ENCODE measurements at regions not wholly inside any gene's neighbourhood (a gene's known extent, or its start where the extent isn't known, plus 50 kb on each side); places are given as distances from the start of the nearest gene placed in this dataset.

DNA sequence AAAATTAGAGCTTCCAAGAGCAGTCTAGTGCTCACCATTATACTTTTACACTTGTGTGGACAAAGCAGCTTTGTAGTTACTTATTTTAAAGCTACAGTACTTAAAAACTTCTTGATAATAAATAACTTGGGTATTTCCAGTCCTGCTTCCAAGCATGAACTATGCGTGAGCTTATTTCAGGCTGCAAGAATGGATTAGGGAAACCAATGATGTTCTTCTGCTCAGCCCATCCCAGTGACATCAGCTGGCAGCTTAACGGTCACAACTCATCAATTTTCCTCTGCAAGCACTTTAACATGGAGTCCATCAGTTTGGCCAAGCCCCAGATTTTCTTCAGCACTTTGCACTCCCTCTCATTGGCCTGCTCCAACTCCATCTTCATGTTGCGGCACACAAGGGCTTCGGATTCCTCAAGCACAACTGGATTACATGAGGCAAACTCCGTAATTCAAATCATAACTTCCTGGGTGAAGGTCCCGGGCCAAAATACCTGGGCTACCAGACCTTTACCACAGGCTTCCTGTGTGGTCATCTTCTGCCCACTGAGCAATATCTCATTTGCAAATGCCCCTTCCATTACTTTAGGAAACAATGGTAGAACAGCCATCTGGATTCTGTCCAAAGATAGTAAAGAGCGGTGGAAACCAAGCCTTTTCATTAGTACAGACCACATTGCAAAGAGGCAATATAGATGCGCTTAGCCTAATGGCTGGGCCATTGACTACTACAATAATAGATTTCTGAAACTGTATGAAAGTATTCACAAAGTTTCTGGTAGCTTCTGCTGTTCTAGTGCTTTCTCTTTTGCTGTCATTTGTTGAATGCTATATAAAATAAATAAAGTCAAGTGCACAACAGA lies 87.5 kb upstream of the DAZL start:
- DNase-seq (ENCODE audit: low read depth), result no peak
- TF ChIP-seq CTCF (conservative IDR thresholded peaks at IDR 0.05; ENCODE audit: low read depth, low read length), result no peak
- H3K4me3 ChIP-seq (ENCODE audit: low read length), result no peak overlapping the region

- no peak for DNase-seq (ENCODE audit: low read depth)
- no peak overlapping the region for H3K4me3 ChIP-seq (ENCODE audit: low read length)
- TF ChIP-seq CTCF (conservative IDR thresholded peaks at IDR 0.05; ENCODE audit: low read depth, low read length), result no peak
Measured at GRCh38 chr3:16693820-16694219, 88.6 kb upstream of the DAZL start.

DNA sequence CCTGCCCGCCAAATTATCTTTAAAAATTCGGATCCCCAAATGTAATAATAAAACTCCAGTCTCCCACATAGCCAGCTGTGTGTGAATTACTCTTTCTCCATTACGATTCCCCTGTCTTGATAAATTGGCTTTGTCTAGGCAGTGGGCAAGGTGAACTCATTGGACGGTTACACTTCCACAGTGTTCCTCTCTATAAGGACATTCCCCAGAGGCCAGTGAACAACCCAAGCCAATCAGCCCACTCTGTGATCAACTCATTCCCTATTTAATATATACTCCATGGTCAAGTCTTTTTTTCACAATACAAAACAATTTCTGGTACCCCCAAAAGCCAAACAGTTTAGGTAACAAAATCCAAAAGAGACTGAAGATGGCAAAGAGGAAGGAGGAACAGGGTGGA lies 90.5 kb upstream of the DAZL start:
- DNase-seq (ENCODE audit: low read depth), result no peak
- no peak for TF ChIP-seq CTCF (conservative IDR thresholded peaks at IDR 0.05; ENCODE audit: low read depth, low read length)
- no peak overlapping the region for H3K4me3 ChIP-seq (ENCODE audit: low read length)

DNA sequence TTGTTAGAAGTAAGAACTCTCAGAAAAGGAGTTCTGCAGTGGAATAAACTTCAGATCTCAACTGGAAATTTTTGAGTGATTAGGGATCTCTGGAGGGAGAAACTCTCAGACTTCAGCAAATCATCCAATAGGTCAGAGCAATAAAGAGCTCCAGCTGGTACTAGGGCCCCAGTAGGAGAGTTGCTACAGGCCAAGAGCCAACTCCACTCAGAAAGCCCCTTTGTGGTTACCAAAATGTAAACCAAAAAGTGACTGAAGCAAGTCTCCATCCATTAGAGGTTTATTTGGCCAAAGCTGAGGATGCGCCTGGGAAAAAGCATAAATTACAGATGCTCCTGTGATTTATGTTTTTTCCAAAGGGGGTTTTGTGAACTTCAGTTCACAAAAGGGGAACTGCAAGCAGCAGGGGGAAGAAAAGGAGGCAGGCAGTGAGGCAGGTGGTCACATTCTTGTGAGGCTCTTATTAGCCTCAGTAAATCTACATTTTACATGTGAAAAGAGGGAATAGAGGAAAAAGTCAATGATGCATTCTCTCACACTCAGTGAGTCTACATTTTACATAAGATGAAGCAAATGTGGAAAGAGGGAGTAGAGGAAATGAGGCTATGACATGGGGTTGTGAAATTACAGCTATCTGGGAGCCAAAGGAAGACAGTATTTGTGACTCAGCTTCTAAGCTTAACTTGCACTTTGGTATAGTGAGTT lies 92.4 kb upstream of the DAZL start:
- DNase-seq (ENCODE audit: low read depth), result no peak
- no peak overlapping the region for H3K4me3 ChIP-seq (ENCODE audit: low read length)
- no peak for TF ChIP-seq CTCF (conservative IDR thresholded peaks at IDR 0.05; ENCODE audit: low read depth, low read length)

- TF ChIP-seq CTCF (conservative IDR thresholded peaks at IDR 0.05; ENCODE audit: low read depth, low read length), result no peak
- DNase-seq (ENCODE audit: low read depth), result no peak
- H3K4me3 ChIP-seq (ENCODE audit: low read length), result no peak overlapping the region
Measured at GRCh38 chr3:16700651-16701050, 95.4 kb upstream of the DAZL start.

DNA sequence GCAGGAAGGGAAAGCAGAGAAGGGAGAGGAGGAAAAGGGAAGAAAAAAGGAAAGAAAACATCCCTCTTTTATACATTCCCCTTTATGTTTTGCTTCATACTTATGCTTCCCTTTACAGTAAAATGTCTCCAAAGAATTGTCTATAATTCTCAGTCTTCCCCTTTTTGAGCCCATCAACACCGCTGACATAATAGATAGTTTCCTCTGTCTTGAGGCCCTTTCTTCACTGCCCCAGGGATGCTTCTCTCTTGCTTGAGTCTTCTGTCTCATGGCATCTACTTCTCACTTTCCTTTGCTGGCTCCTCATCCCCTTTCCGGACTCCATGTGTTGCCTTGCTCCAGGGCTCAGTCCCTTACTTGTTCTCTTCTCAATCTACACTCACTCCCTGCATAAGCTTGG lies 99.7 kb upstream of the DAZL start:
- TF ChIP-seq CTCF (conservative IDR thresholded peaks at IDR 0.05; ENCODE audit: low read depth, low read length), result no peak
- H3K4me3 ChIP-seq (ENCODE audit: low read length), result no peak overlapping the region
- DNase-seq (ENCODE audit: low read depth), result no peak

DNA sequence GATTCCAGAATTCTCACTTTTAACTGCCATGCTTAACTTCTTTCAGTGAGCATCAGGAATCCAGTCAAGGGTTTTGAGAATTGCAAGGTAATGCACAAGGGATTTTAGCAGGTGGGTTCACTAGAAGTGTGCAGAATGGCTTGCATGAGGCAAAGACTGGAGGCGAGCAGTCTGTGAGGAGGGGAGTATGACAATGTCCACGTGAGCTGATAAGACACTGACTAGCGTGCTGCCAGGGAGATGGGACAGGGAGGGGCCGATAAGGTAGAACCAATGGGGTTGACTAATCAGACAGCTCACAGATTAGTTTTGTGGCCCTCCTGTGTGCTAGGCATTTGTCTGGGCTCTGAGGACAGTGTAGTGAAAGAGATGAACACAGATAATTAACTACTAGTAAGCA lies 102.0 kb upstream of the DAZL start:
- TF ChIP-seq CTCF (conservative IDR thresholded peaks at IDR 0.05; ENCODE audit: low read depth, low read length), result no peak
- no peak overlapping the region for H3K4me3 ChIP-seq (ENCODE audit: low read length)
- DNase-seq (ENCODE audit: low read depth), result no peak

Measured in retinal pigment epithelial cell (primary cell).